Left ventricle myocardium superior (tissue), 1 donor: ENCODE measurements at regions not wholly inside any gene's neighbourhood (a gene's known extent, or its start where the extent isn't known, plus 50 kb on each side); places are given as distances from the start of the nearest gene placed in this dataset.

Source experiments
- ATAC-seq: fragments of 200-7000 bp; cut with Tn5 transposase; one replicate; pipeline ENCODE4 v1.9.1; 2020; ENCODE audit warnings: mild to moderate bottlenecking, moderate library complexity
- DNase-seq: peaks from one replicate; pipeline ENCODE4 v3.0.0-alpha.2; 2020
- intact Hi-C: fragments of 100-400 bp; cut with micrococcal nuclease; formaldehyde crosslinking; loops from one replicate; pipeline ENCODE4 v1.11.0; 2022
- donor health status: DM: no; HTN: yes; CAD: no; lungs with severe emphysema.

- DNase-seq: no peak
- intact Hi-C loops: no loop called here
- no peak for ATAC-seq
These were observed 145.3 kb downstream of the PSMG1 start for GRCh38 chr21:39037807-39038405.

GRCh38 chr21:39036581-39036980 is 146.7 kb downstream of the PSMG1 start:
- DNase-seq: no peak
- ATAC-seq: no peak
- intact Hi-C loops: no loop called here

GRCh38 chr21:39034590-39035536 is 148.4 kb downstream of the PSMG1 start:
- DNase-seq (no peak), ATAC-seq (no peak)
- intact Hi-C loops: no loop called here

DNA sequence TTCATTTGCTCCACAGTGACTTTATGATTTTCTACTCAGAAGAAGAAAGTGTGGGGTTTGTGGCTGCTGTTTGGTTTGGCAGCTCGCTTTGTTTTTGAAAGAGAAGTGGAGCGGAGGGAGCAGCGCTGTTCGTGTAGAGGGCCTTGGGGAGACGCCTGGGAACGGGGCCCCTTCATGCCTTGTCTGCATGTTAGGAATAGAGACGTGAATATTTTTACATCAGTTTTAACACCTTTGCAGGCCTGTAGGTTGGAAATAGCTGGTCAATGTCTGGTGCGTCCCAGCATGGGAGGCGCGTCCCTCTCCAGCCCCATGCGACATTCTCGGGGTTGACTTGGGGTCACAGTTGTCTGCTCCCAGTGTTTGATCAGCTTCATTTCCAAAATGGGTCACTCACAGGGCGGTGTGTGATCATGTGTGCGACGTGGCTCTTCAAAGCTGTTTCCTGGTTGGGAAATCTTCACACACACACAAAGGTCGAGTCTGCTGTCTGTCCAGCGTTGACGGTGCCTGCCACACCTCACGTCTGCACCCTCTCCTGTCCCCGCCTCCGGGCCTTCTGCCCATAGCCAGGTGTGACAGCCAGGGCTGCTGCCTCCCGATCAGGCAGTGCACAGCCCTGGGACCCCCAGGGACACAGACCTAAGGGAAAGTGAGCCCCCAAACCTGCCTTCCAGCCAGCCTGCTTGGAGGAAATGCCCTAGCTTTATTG is 149.2 kb downstream of the PSMG1 start:
- peak; percentile 53 for DNase-seq
- ATAC-seq: peak; percentile 69
- intact Hi-C loops: no loop called here

DNA sequence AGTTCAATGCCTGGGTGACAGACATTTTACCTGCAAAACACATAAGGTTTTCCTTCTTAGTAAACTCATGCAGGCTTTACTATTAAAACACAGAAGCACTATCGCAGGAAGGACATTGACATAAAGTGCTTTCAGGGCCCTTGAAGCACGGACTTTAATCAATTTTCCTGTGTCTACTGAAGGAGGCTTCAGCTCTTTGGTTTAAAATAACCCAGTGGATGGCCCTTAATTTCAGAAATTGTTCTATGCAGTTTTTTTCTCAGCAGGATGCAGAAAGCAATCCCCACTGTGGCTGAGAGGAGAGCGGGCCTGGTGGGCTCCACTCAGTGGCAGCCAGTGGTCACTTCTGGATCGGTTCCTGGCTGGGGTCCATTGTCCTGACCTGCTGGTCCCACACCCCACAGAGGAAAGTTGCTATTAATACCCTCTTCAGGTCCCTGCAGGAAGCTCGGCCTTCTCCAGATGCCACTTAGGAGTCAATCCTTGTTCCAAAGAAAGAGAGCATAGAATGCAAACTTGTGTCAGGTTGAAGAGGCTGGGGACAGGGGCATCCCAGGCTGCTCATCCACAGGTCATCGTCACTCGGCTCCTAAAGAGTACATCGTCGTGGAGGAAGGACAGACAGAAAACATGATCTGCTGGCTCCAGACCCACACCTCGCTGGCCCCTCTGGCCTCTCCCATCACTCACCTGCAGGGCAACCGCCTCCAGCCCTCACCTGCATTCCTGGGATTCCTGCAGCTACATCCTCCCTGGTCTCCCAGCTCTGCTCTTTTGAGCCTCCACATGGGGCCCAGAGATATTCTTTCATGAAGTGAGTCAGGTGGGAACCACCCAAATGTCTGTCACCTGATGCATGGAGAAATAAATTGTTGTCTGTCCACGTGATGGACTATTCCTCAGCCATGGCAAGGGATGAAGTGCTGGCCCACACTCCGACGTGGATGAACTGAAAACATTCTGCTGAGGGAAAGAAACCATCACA is 153.1 kb downstream of the PSMG1 start:
- DNase-seq (no peak), ATAC-seq (no peak)
- intact Hi-C loops: no loop called here

GRCh38 chr21:39029086-39029755 is 154.0 kb downstream of the PSMG1 start:
- intact Hi-C loops: no loop called here
- DNase-seq: no peak
- peak; percentile 49 for ATAC-seq

- DNase-seq (no peak), ATAC-seq (no peak)
- intact Hi-C loops: no loop called here
These were observed 158.1 kb downstream of the PSMG1 start for GRCh38 chr21:39025198-39025597.

DNA sequence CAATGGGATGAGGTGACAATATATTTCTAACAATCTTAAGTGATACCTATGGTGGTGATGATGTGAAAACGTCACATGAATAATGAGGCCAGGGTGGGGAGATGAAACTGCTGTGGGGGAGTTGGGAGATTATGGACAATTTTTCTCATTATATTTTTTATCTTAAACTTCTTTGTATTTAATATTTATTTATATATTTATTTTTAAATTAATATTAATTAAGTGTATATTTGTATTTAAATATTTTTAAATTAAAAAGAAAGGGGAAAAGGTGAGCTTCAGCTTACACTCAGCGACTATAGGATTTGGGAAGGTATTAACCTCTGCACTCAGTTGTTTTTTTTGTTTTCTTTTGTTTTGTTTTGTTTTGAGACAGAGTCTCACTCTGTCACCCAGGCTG is 158.7 kb downstream of the PSMG1 start:
- intact Hi-C loops: no loop called here
- ATAC-seq (no peak), DNase-seq (no peak)

DNA sequence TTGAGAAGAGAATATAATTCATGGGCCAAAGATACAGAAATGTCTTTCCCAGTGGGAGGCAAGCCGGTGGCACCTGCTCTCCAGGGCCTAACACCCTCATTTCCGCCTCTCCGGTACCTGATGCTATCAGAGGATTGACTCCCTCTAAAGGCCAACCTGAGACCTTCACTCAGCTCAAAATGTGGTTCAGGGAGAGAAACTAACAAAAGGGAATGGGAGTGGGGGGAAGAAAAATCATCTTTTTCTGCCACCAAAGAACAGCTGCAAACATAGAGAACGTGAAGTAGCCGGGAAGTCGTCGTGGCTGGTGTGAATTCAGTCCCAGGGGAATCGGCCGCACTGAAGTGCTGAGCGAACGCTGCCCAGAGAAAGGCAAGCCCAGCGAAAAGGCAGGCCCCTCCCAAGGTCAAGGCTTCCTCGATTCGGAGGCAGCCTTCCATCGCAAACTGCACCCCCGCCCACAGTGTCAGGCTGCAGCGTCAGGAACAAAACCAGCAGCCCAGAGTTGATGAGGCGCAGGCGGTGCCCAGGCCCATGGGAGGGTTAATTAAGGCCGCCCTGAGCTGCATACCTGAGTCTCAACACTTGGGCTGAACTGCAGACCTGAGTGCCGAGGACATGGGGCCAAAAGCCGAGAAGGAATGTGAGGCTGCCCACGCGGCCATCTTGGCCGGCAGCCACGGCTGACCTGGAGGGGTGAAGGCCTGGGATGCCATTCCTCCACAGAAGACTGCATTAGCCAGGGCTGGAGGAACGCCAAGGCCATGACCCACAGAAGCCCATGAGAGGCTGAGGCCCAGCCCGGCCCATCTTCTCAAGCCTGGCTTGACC is 160.2 kb downstream of the PSMG1 start:
- DNase-seq (peak; percentile 92), ATAC-seq (peak; percentile 95)
- intact Hi-C loops: no loop called here

- ATAC-seq (peak; percentile 3), DNase-seq (no peak)
- intact Hi-C loops: no loop called here
These were observed 160.8 kb downstream of the PSMG1 start for GRCh38 chr21:39022466-39022862.

DNA sequence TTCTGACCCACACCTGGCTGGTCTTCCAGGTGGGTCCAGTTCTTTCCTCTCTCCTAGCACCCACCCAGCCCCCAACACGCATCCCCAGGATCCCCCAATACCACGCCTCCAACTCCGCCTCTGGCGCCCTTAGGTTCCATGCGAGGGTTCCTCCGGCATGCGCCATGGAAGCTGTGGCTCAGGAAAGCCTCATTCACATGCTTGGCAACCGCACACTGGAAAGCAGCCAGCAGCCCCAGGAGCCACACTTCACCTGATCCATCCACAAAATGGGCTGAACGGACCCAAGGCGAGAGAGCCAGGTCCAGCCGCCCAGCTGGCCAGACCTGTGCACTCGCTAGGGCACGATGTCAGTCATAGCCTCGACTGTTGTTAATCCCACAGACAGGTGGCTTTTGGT is 161.2 kb downstream of the PSMG1 start:
- intact Hi-C loops: no loop called here

DNA sequence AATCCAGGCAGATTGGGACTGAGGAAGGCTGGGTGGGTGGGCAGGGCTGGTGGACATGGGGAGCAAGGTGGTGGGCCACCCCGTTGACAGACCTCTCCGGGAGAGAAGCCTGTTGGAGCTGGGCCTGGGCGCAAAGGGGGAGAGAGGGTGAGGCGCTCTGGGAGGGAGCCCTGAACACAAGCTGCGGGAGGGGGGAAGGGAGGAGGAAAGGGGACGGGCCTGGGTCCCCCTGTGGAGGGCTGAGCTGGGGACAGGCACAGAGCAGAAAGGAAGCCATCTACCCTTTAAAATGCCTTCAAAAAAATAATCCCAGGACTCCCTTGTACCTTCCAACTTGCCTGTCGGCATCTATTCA is 161.8 kb downstream of the PSMG1 start:
- intact Hi-C loops: no loop called here
- ATAC-seq (no peak), DNase-seq (no peak)

More for the DNA sequence above, 161.2 kb downstream of the PSMG1 start:
- DNase-seq (no peak), ATAC-seq (no peak)

DNA sequence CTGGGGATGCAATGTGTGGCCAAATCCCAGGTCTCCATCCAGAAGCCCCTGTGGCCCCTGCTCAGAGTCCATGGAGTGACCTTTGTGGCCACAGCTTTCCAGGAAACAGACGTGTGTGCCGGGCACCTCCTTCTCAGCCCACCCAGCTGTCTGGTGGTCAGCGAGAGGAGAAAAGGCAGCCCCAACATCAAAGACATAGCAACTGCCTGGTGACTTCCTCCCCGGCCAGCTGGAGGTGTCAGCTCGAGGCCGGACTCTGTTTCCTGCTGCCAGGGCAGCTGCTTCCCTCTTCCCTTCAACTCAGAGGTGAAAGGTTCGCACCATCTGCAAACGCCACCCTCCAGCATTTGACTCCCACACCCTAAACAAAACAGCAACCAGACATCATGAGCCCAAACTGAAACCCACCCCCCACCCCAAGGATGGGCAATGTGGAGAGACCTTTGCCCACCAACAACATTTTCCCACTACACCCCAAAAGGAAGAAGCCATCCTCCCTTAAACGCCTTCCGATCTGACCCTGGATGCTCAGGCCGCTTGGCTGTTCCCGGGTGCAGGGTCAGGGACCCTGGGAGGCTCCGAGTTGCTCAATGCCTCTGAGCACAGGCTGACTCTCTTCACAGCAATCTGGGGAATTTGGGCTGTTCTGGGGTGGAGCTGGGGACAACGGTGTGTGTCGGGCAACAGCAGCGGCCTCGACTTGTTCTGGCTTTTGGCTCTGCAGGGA is 162.3 kb downstream of the PSMG1 start:
- intact Hi-C loops: no loop called here
- peak; percentile 52 for DNase-seq
- no peak for ATAC-seq

- intact Hi-C loops: no loop called here
- no peak for ATAC-seq
- DNase-seq: no peak
These were observed 164.5 kb downstream of the PSMG1 start for GRCh38 chr21:39018730-39019129.

- peak; percentile 25 for ATAC-seq
- intact Hi-C loops: no loop called here
- DNase-seq: no peak
These were observed 166.4 kb downstream of the PSMG1 start for GRCh38 chr21:39016740-39017315.

- intact Hi-C loops: no loop called here
- ATAC-seq: no peak
These were observed 168.5 kb downstream of the PSMG1 start for GRCh38 chr21:39014747-39015146.

More at GRCh38 chr21:39014747-39015146, 168.5 kb downstream of the PSMG1 start:
- DNase-seq: no peak
